Type B pancreatic cell (in vitro differentiated cells): ENCODE measurements at regions not wholly inside any gene's neighbourhood (a gene's known extent, or its start where the extent isn't known, plus 50 kb on each side); places are given as distances from the start of the nearest gene placed in this dataset.

Experiments used
- DNase-seq: peaks from one replicate; pipeline ENCODE4 v3.0.0; 2021; ENCODE audit warnings: mixed read lengths; ENCODE audit not compliant: unreplicated experiment; ENCODE audit errors: extremely low spot score
- H3K27ac Mint-ChIP-seq: 2 replicates; pipeline ENCODE4 v1.8.0; 2021; ENCODE audit warnings: mild to moderate bottlenecking, mixed read lengths
- H3K27me3 Mint-ChIP-seq: 2 replicates; pipeline ENCODE4 v1.8.0; 2021; ENCODE audit warnings: mixed read lengths
- H3K36me3 Mint-ChIP-seq: 2 replicates; pipeline ENCODE4 v1.8.0; 2021; ENCODE audit warnings: mixed read lengths
- H3K4me1 Mint-ChIP-seq: one replicate; pipeline ENCODE4 v1.8.0; 2021; ENCODE audit warnings: mixed read lengths; ENCODE audit not compliant: unreplicated experiment
- H3K4me3 Mint-ChIP-seq: 2 replicates; pipeline ENCODE4 v1.8.0; 2021; ENCODE audit warnings: mild to moderate bottlenecking, mixed read lengths
- H3K9me3 Mint-ChIP-seq: 2 replicates; pipeline ENCODE4 v1.8.0; 2021; ENCODE audit warnings: mixed read lengths
- CTCF ChIP-seq: fragments of 200-600 bp; sonication (generic); conservative IDR thresholded peaks from 2 replicates; pipeline ENCODE4 v1.5.0; 2021; ENCODE audit warnings: antibody characterized with exemption, mild to moderate bottlenecking

GRCh38 chr6:12423832-12424231 lies 133.7 kb downstream of the EDN1 start:
- Mint-ChIP-seq H3K4me3 (no peak overlapping the region), H3K27ac (no peak overlapping the region), H3K36me3 (no peaks in the 10 kb centered on the region), H3K9me3 (peaks cover 4% of the 10 kb centered on the region), H3K27me3 (peaks cover 3% of the 10 kb centered on the region), H3K4me1 (no peaks in the 10 kb centered on the region)
- no peak for DNase-seq
- TF ChIP-seq CTCF, result no peak

- H3K4me3 Mint-ChIP-seq, result no peak overlapping the region
- TF ChIP-seq CTCF, result no peak
- no peaks in the 10 kb centered on the region for H3K4me1 Mint-ChIP-seq
- H3K36me3 Mint-ChIP-seq, result no peaks in the 10 kb centered on the region
- H3K27ac Mint-ChIP-seq, result no peak overlapping the region
- H3K9me3 Mint-ChIP-seq, result peaks cover 4% of the 10 kb centered on the region
- no peak for DNase-seq
- peaks cover 3% of the 10 kb centered on the region for H3K27me3 Mint-ChIP-seq
These were observed 136.0 kb downstream of the EDN1 start for GRCh38 chr6:12426121-12426520.

GRCh38 chr6:12431023-12431422 lies 140.9 kb downstream of the EDN1 start:
- H3K9me3 Mint-ChIP-seq, result no peaks in the 10 kb centered on the region
- H3K4me1 Mint-ChIP-seq, result no peaks in the 10 kb centered on the region
- no peak overlapping the region for H3K4me3 Mint-ChIP-seq
- no peak for DNase-seq
- H3K27me3 Mint-ChIP-seq, result no peaks in the 10 kb centered on the region
- TF ChIP-seq CTCF, result no peak
- no peaks in the 10 kb centered on the region for H3K36me3 Mint-ChIP-seq
- H3K27ac Mint-ChIP-seq, result no peak overlapping the region

- Mint-ChIP-seq H3K4me1 (no peaks in the 10 kb centered on the region), H3K27me3 (no peaks in the 10 kb centered on the region), H3K27ac (no peak overlapping the region), H3K36me3 (no peaks in the 10 kb centered on the region), H3K4me3 (no peak overlapping the region), H3K9me3 (no peaks in the 10 kb centered on the region)
- no peak for TF ChIP-seq CTCF
- DNase-seq, result no peak
These were observed 146.1 kb downstream of the EDN1 start for GRCh38 chr6:12436224-12436623.

- no peaks in the 10 kb centered on the region for H3K9me3 Mint-ChIP-seq
- H3K36me3 Mint-ChIP-seq, result no peaks in the 10 kb centered on the region
- no peak for TF ChIP-seq CTCF
- no peak overlapping the region for H3K4me3 Mint-ChIP-seq
- no peaks in the 10 kb centered on the region for H3K27me3 Mint-ChIP-seq
- no peak overlapping the region for H3K27ac Mint-ChIP-seq
- no peak for DNase-seq
- H3K4me1 Mint-ChIP-seq, result no peaks in the 10 kb centered on the region
These were observed 146.5 kb downstream of the EDN1 start for GRCh38 chr6:12436683-12437082.

- no peaks in the 10 kb centered on the region for H3K27me3 Mint-ChIP-seq
- no peaks in the 10 kb centered on the region for H3K9me3 Mint-ChIP-seq
- no peak for TF ChIP-seq CTCF
- no peak overlapping the region for H3K27ac Mint-ChIP-seq
- no peak overlapping the region for H3K4me3 Mint-ChIP-seq
- H3K36me3 Mint-ChIP-seq, result no peaks in the 10 kb centered on the region
- no peak for DNase-seq
- H3K4me1 Mint-ChIP-seq, result no peaks in the 10 kb centered on the region
These were observed 149.1 kb downstream of the EDN1 start for GRCh38 chr6:12439296-12439695.
